Liver (tissue), 8 donors: ENCODE measurements at regions not wholly inside any gene's neighbourhood (a gene's known extent, or its start where the extent isn't known, plus 50 kb on each side); places are given as distances from the start of the nearest gene placed in this dataset.

ENCODE experiments used
- DNase-seq: peaks from one replicate; pipeline ENCODE4 v3.0.0-alpha.2; 2017; ENCODE audit warnings: low spot score
- H3K27ac ChIP-seq, 2 donors: one replicate each; pipeline ENCODE4 v1.7.0; 2013; ENCODE audit warnings: inconsistent platforms in 2 of 2, low read length in 2 of 2, control low read depth in 1 of 2, low read depth in 1 of 2, mild to moderate bottlenecking in 1 of 2
- H3K27me3 ChIP-seq, 4 donors: one replicate each; pipeline versions ENCODE4 v1.6.1 to v1.7.0; 2013; ENCODE audit warnings: low read length in 3 of 4, inconsistent platforms in 1 of 4, mild to moderate bottlenecking in 1 of 4, moderate library complexity in 1 of 4; ENCODE audit not compliant: control insufficient read depth in 4 of 4, insufficient read depth in 4 of 4
- H3K36me3 ChIP-seq, 4 donors: one replicate each; pipeline versions ENCODE4 v1.6.1 to v1.7.0; 2013; ENCODE audit warnings: low read length in 3 of 4, mild to moderate bottlenecking in 3 of 4, low read depth in 1 of 4, moderate library complexity in 1 of 4; ENCODE audit not compliant: control insufficient read depth in 4 of 4, insufficient read depth in 3 of 4
- H3K4me1 ChIP-seq, 4 donors: one replicate each; pipeline versions ENCODE4 v1.6.1 to v1.7.0; 2013; ENCODE audit warnings: low read length in 3 of 4, mild to moderate bottlenecking in 3 of 4, moderate library complexity in 1 of 4; ENCODE audit not compliant: control insufficient read depth in 4 of 4, insufficient read depth in 4 of 4
- H3K4me3 ChIP-seq, 3 donors: one replicate each; pipeline versions ENCODE4 v1.6.1 to v1.7.0; 2013; ENCODE audit warnings: low read length in 3 of 3, control low read depth in 1 of 3, low read depth in 1 of 3, mild to moderate bottlenecking in 1 of 3
- H3K9ac ChIP-seq, 2 donors: one replicate each; pipeline ENCODE4 v1.7.0; 2013; ENCODE audit warnings: low read length in 2 of 2, mild to moderate bottlenecking in 2 of 2, moderate library complexity in 2 of 2, control low read depth in 1 of 2, low read depth in 1 of 2
- H3K9me3 ChIP-seq, 4 donors: one replicate each; pipeline versions ENCODE4 v1.6.1 to v1.7.0; 2013; ENCODE audit warnings: low read length in 3 of 4; ENCODE audit not compliant: control insufficient read depth in 4 of 4
- GABPA ChIP-seq, 2 donors: IDR thresholded peaks in 1 of 2; conservative IDR thresholded peaks in 1 of 2; 2 replicates each; pipeline ENCODE4 v1.6.1; 2016; ENCODE audit warnings: antibody characterized with exemption in 2 of 2, mild to moderate bottlenecking in 1 of 2, moderate library complexity in 1 of 2
- HNF4A ChIP-seq, 2 donors: conservative IDR thresholded peaks; 2 replicates each; pipeline ENCODE4 v1.6.1; 2016; ENCODE audit warnings: antibody characterized with exemption in 2 of 2, mild to moderate bottlenecking in 2 of 2
- JUND ChIP-seq, 2 donors: IDR thresholded peaks; 2 replicates each; pipeline ENCODE4 v1.6.1; 2016; ENCODE audit warnings: antibody characterized with exemption in 2 of 2
- NR2F2 ChIP-seq: IDR thresholded peaks from 2 replicates; pipeline ENCODE4 v1.6.1; 2016; ENCODE audit warnings: antibody characterized with exemption
- RAD21 ChIP-seq, 2 donors: IDR thresholded peaks; 2 replicates each; pipeline ENCODE4 v1.6.1; 2016; ENCODE audit warnings: antibody characterized with exemption in 2 of 2, mild to moderate bottlenecking in 2 of 2
- RXRA ChIP-seq, 2 donors: IDR thresholded peaks; 2 replicates each; pipeline ENCODE4 v1.6.1; 2017 to 2018; ENCODE audit warnings: antibody characterized with exemption in 2 of 2, mild to moderate bottlenecking in 1 of 2
- SP1 ChIP-seq: IDR thresholded peaks from 2 replicates; pipeline ENCODE4 v1.6.1; 2018; ENCODE audit warnings: antibody characterized with exemption, mild to moderate bottlenecking
- YY1 ChIP-seq: IDR thresholded peaks from 2 replicates; pipeline ENCODE4 v1.6.1; 2016; ENCODE audit warnings: antibody characterized with exemption, mild to moderate bottlenecking
- WGBS: extraction: QIAGEN DNeasy Blood & Tissue Kit; methylation state at CpG from one replicate; pipeline ENCODE4 v1.1.7; 2013; 5-methylcytosine and 5-hydroxymethylcytosine counted together
- TF ChIP-seq, protein P1 (sequence below): IDR thresholded peaks from 2 replicates; pipeline ENCODE4 v1.6.1; 2016; ENCODE audit warnings: antibody characterized with exemption, mild to moderate bottlenecking
- TF ChIP-seq, protein P2 (sequence below): IDR thresholded peaks from 2 replicates; pipeline ENCODE4 v1.6.1; 2016; ENCODE audit warnings: antibody characterized with exemption
- TF ChIP-seq, protein P3 (sequence below): fragments of 150-350 bp; IDR thresholded peaks from 2 replicates; pipeline ENCODE4 v1.5.1; 2017; ENCODE audit warnings: improper control_type of control experiment, low read depth, low read length; ENCODE audit not compliant: missing input control
- donor health status: healthy.
- donor health status: healthy.
- donor health status: healthy.
- donor health status: healthy.
- donor health status: healthy.

DNA sequence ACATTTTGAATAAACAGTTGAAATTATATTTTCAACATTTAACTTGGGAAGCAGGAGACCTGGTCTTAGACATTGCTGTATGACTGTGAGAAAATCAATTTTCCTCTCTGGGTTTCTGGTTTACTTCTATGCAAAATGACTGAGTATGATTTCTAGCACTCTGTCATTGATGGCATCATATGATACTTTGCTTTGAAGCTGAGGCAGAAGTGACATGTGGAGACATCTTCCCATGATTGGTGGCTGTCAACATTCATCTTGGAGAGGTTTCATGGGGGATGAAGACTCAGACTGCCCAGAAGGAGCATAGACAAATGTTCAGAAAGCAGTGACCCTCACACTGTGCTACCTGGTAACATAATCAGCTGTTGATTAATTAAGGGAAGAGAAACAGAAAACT, 477.9 kb downstream of the PDCD6IP start (continued):
- TF ChIP-seq, protein P1, sequence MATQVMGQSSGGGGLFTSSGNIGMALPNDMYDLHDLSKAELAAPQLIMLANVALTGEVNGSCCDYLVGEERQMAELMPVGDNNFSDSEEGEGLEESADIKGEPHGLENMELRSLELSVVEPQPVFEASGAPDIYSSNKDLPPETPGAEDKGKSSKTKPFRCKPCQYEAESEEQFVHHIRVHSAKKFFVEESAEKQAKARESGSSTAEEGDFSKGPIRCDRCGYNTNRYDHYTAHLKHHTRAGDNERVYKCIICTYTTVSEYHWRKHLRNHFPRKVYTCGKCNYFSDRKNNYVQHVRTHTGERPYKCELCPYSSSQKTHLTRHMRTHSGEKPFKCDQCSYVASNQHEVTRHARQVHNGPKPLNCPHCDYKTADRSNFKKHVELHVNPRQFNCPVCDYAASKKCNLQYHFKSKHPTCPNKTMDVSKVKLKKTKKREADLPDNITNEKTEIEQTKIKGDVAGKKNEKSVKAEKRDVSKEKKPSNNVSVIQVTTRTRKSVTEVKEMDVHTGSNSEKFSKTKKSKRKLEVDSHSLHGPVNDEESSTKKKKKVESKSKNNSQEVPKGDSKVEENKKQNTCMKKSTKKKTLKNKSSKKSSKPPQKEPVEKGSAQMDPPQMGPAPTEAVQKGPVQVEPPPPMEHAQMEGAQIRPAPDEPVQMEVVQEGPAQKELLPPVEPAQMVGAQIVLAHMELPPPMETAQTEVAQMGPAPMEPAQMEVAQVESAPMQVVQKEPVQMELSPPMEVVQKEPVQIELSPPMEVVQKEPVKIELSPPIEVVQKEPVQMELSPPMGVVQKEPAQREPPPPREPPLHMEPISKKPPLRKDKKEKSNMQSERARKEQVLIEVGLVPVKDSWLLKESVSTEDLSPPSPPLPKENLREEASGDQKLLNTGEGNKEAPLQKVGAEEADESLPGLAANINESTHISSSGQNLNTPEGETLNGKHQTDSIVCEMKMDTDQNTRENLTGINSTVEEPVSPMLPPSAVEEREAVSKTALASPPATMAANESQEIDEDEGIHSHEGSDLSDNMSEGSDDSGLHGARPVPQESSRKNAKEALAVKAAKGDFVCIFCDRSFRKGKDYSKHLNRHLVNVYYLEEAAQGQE = no peak
- TF ChIP-seq, protein P2, sequence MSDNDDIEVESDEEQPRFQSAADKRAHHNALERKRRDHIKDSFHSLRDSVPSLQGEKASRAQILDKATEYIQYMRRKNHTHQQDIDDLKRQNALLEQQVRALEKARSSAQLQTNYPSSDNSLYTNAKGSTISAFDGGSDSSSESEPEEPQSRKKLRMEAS = no peak
- TF ChIP-seq SP1 (no peak), JUND (IDR thresholded peaks at IDR 0.05) (no peak), GABPA (IDR thresholded peaks at IDR 0.05 in 1 of 2, conservative IDR thresholded peaks at IDR 0.05 in 1 of 2) (no peak)

DNA sequence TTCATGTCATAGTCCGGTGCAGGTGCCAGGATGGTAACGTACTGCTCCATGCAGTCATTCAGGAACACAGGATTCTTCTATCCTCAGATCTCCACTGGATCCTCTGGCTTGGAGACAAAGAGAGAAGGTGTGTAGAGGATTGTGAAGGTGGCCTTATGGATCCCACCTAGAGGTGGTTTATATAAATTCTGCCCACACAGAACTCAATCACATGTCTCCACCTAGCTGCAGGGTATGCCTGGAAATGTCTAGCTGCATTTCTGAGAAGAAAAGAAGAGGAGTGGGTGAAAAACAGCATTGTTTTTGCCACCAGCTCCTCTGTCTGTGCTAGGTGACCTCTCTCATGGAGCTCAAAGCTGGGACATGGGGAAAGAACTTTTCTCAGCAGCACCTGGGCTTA, 478.7 kb downstream of the PDCD6IP start:
- no peak for DNase-seq
- H3K9ac ChIP-seq = no peak overlapping the region
- H3K27me3 ChIP-seq = no peaks in the 10 kb centered on the region
- WGBS = 60% methylated on average over 2 of the region's 2 CpGs
- H3K27ac ChIP-seq = no peak overlapping the region
- TF ChIP-seq RXRA (IDR thresholded peaks at IDR 0.05) (no peak), YY1 (no peak), HNF4A (conservative IDR thresholded peaks at IDR 0.05) (no peak), NR2F2 (no peak), RAD21 (IDR thresholded peaks at IDR 0.05) (no peak), SP1 (no peak)
- TF ChIP-seq, protein P2 = no peak
- H3K36me3 ChIP-seq = no peaks in the 10 kb centered on the region
- no peaks in the 10 kb centered on the region for H3K4me1 ChIP-seq
- H3K9me3 ChIP-seq = peaks cover 0 to 3% (median 0%) of the 10 kb centered on the region in 4 donors
- H3K4me3 ChIP-seq = no peak overlapping the region

DNA sequence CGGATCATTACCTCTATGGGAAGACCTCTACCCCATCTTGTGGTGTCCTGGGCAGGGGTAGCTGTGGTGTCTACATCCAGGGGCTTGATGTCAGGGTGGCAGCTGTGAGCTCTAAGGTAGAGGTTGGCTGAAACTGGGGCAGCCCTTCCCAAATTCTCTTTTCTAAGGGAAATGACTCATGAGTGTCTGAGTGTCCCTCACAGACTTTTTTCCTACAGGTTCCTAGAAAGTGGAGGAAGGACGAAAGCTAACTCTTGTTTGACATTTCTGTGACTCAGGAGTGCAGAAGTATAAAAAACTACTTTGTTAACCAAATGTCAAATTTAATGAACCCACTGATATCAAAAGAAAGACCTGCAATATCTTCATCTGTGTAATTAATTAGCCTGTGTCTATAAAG, 481.5 kb downstream of the PDCD6IP start:
- no peak overlapping the region for H3K9ac ChIP-seq
- 76% methylated on average over 2 of the region's 2 CpGs for WGBS
- TF ChIP-seq JUND (IDR thresholded peaks at IDR 0.05) (no peak), HNF4A (conservative IDR thresholded peaks at IDR 0.05) (no peak), RXRA (IDR thresholded peaks at IDR 0.05) (no peak)
- TF ChIP-seq, protein P3, sequence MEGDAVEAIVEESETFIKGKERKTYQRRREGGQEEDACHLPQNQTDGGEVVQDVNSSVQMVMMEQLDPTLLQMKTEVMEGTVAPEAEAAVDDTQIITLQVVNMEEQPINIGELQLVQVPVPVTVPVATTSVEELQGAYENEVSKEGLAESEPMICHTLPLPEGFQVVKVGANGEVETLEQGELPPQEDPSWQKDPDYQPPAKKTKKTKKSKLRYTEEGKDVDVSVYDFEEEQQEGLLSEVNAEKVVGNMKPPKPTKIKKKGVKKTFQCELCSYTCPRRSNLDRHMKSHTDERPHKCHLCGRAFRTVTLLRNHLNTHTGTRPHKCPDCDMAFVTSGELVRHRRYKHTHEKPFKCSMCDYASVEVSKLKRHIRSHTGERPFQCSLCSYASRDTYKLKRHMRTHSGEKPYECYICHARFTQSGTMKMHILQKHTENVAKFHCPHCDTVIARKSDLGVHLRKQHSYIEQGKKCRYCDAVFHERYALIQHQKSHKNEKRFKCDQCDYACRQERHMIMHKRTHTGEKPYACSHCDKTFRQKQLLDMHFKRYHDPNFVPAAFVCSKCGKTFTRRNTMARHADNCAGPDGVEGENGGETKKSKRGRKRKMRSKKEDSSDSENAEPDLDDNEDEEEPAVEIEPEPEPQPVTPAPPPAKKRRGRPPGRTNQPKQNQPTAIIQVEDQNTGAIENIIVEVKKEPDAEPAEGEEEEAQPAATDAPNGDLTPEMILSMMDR = no peak
- H3K9me3 ChIP-seq = no peaks in the 10 kb centered on the region
- H3K27me3 ChIP-seq = peaks cover 0 to 3% (median 0%) of the 10 kb centered on the region in 4 donors
- H3K4me3 ChIP-seq = no peak overlapping the region
- no peaks in the 10 kb centered on the region for H3K4me1 ChIP-seq
- no peaks in the 10 kb centered on the region for H3K36me3 ChIP-seq
- no peak for DNase-seq
- H3K27ac ChIP-seq = no peak overlapping the region
